ENCODE measurements at regions not wholly inside any gene's neighbourhood (a gene's known extent, or its start where the extent isn't known, plus 50 kb on each side); places are given as distances from the start of the nearest gene placed in this dataset.

DNA sequence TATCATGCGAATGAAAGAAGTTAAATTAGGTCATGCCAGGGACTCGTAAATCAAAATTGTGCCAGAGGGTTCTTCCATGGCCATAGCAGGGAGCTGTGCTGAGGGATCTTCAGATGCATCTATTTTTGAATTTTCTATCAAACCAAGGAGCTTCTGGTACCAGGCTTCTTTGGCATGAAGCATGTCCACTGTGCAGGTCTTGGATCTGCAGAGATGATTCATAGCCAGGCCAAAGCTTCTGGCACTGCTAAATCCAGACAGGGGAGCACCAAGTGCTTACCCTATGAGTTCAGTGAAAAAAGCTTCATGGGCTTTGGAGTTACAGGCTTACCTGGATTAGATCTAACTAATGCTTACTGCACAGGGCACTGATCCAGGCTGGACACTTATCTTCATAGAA is 154.2 kb upstream of the DAB1 start:
- H3K4me2 ChIP-seq (ENCODE audit: low read length), result no peak overlapping the region
- no peak overlapping the region for H3K4me3 ChIP-seq (replicated peaks in 1 of 2; ENCODE audit: low read depth in 1 of 2, low read length in 2 of 2)
- no peak overlapping the region for H3K27ac ChIP-seq (ENCODE audit: low read depth, low read length)
- H3K9me2 ChIP-seq (ENCODE audit: insufficient read depth), result no peaks in the 10 kb centered on the region
- ATAC-seq (no peak), DNase-seq (ENCODE audit: low read depth, low spot score) (no peak)
- H3K36me3 ChIP-seq (ENCODE audit: control insufficient read depth in 1 of 2, insufficient read depth in 2 of 2, low read length in 2 of 2), result no peaks in the 10 kb centered on the region; a peak in 1 of 4 replicates
- intact Hi-C loops (cut with micrococcal nuclease), result no loop called here
- H3K4me1 ChIP-seq (ENCODE audit: control insufficient read depth in 1 of 2, insufficient read depth in 2 of 2, low read length in 2 of 2), result no peaks in the 10 kb centered on the region
- ChIA-PET POLR2A (no interaction called here), RAD21 (ENCODE audit: low non-redundant PET in 1 of 2, low total read pairs in 2 of 2, uncharacterized antibody in 2 of 2, unreplicated experiment in 2 of 2) (no interaction called here), CTCF (no interaction called here)
- no TSS peak for BruUV-seq (replicated peaks)
- no peaks in the 10 kb centered on the region for H4K20me1 ChIP-seq (ENCODE audit: insufficient read depth)
- no peaks in the 10 kb centered on the region for H3K9me3 ChIP-seq (ENCODE audit: control insufficient read depth in 1 of 2, insufficient read depth in 1 of 2, low read depth in 1 of 2, low read length in 2 of 2)
- H3K9ac ChIP-seq (ENCODE audit: low read length), result no peak overlapping the region
- no peaks in the 10 kb centered on the region for H3K79me2 ChIP-seq (ENCODE audit: insufficient read depth, low read length)
- H3K27me3 ChIP-seq (ENCODE audit: insufficient read depth, low read length), result no peaks in the 10 kb centered on the region
- H2AFZ ChIP-seq (ENCODE audit: low read depth, low read length, poor library complexity, severe bottlenecking), result no peak overlapping the region
- TF ChIP-seq RAD21 (IDR thresholded peaks at IDR 0.05; ENCODE audit: low read depth) (no peak), POLR2AphosphoS5 (IDR thresholded peaks at IDR 0.05; ENCODE audit: low read depth, low read length) (no peak), CBX3 (IDR thresholded peaks at IDR 0.05; ENCODE audit: low read depth) (no peak), ZNF274 (IDR thresholded peaks at IDR 0.05; ENCODE audit: low read depth, low read length) (no peak), EZH2 (IDR thresholded peaks at IDR 0.05) (no peak), JUND (IDR thresholded peaks at IDR 0.05) (no peak), EZH2phosphoT487 (IDR thresholded peaks at IDR 0.05; ENCODE audit: borderline replicate concordance) (no peak), SP1 (IDR thresholded peaks at IDR 0.05; ENCODE audit: low read depth) (no peak)
- TF ChIP-seq, protein P1, sequence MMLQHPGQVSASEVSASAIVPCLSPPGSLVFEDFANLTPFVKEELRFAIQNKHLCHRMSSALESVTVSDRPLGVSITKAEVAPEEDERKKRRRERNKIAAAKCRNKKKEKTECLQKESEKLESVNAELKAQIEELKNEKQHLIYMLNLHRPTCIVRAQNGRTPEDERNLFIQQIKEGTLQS (IDR thresholded peaks at IDR 0.05), result no peak
- TF ChIP-seq, protein P2, sequence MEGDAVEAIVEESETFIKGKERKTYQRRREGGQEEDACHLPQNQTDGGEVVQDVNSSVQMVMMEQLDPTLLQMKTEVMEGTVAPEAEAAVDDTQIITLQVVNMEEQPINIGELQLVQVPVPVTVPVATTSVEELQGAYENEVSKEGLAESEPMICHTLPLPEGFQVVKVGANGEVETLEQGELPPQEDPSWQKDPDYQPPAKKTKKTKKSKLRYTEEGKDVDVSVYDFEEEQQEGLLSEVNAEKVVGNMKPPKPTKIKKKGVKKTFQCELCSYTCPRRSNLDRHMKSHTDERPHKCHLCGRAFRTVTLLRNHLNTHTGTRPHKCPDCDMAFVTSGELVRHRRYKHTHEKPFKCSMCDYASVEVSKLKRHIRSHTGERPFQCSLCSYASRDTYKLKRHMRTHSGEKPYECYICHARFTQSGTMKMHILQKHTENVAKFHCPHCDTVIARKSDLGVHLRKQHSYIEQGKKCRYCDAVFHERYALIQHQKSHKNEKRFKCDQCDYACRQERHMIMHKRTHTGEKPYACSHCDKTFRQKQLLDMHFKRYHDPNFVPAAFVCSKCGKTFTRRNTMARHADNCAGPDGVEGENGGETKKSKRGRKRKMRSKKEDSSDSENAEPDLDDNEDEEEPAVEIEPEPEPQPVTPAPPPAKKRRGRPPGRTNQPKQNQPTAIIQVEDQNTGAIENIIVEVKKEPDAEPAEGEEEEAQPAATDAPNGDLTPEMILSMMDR (IDR thresholded peaks at IDR 0.05 in 2 of 3, conservative IDR thresholded peaks at IDR 0.05 in 1 of 3; ENCODE audit: borderline replicate concordance in 1 of 3, insufficient read depth in 1 of 3, low read depth in 2 of 3, low read length in 2 of 3), result no peak
- TF ChIP-seq, protein P3, sequence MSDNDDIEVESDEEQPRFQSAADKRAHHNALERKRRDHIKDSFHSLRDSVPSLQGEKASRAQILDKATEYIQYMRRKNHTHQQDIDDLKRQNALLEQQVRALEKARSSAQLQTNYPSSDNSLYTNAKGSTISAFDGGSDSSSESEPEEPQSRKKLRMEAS (IDR thresholded peaks at IDR 0.05), result no peak
